DND-41 (cell line): ENCODE measurements at regions not wholly inside any gene's neighbourhood (a gene's known extent, or its start where the extent isn't known, plus 50 kb on each side); places are given as distances from the start of the nearest gene placed in this dataset.
"Not testable (repeated sequence)": the region's sequence is repeated elsewhere in the genome, so short reads cannot be mapped to it uniquely, and the experiment has no call there.

Experiments used
- ATAC-seq: fragments of 200-7000 bp; cut with Tn5 transposase; 3 replicates; pipeline ENCODE4 v1.9.1; 2021; ENCODE audit warnings: low read depth; ENCODE audit not compliant: insufficient read depth
- DNase-seq: peaks from one replicate; pipeline ENCODE4 v3.0.0-alpha.2; 2020
- H2AFZ ChIP-seq: 2 replicates; pipeline ENCODE4 v1.6.0; 2012; ENCODE audit warnings: low read depth, low read length
- H3K27ac ChIP-seq: 2 replicates; pipeline ENCODE4 v1.5.1; 2012; ENCODE audit warnings: low read length, inconsistent platforms
- H3K27me3 ChIP-seq: fragments of 200-600 bp; sonication (generic); 2 replicates; pipeline ENCODE4 v1.6.0; 2012; ENCODE audit warnings: low read length, mild to moderate bottlenecking, inconsistent platforms; ENCODE audit not compliant: insufficient read depth, poor library complexity
- H3K36me3 ChIP-seq: 2 replicates; pipeline ENCODE4 v1.5.1; 2012; ENCODE audit warnings: low read length, inconsistent platforms; ENCODE audit not compliant: insufficient read depth
- H3K4me1 ChIP-seq: 2 replicates; pipeline ENCODE4 v1.5.1; 2012; ENCODE audit warnings: mild to moderate bottlenecking, low read length; ENCODE audit not compliant: insufficient read depth
- H3K4me2 ChIP-seq: 2 replicates; pipeline ENCODE4 v1.6.0; 2012; ENCODE audit warnings: mild to moderate bottlenecking, moderate library complexity, low read length, inconsistent platforms; ENCODE audit not compliant: insufficient read depth
- H3K4me3 ChIP-seq, 2 experiments: fragments of 200-600 bp in 1 of 2; shearing (Covaris generic) in 1 of 2; 2 replicates each; pipeline ENCODE4 v1.5.1; 2012 to 2016; ENCODE audit warnings: inconsistent platforms in 2 of 2, low read length in 2 of 2, mild to moderate bottlenecking in 2 of 2, low read depth in 1 of 2, moderate library complexity in 1 of 2
- H3K79me2 ChIP-seq: 2 replicates; pipeline ENCODE4 v1.6.0; 2012; ENCODE audit warnings: low read length, inconsistent platforms; ENCODE audit not compliant: insufficient read depth
- H3K9ac ChIP-seq: 2 replicates; pipeline ENCODE4 v1.6.0; 2012; ENCODE audit warnings: low read depth, mild to moderate bottlenecking, inconsistent platforms, low read length, moderate library complexity
- H3K9me3 ChIP-seq: 2 replicates; pipeline ENCODE4 v1.5.1; 2012; ENCODE audit warnings: low read length, moderate library complexity, mild to moderate bottlenecking, inconsistent platforms; ENCODE audit not compliant: insufficient read depth, severe bottlenecking
- H4K20me1 ChIP-seq: 2 replicates; pipeline ENCODE4 v1.6.0; 2012; ENCODE audit warnings: low read length; ENCODE audit not compliant: insufficient read depth
- CTCF ChIP-seq: IDR thresholded peaks from 2 replicates; pipeline ENCODE4 v1.5.1; 2012; ENCODE audit warnings: borderline replicate concordance, low read length, moderate library complexity, mild to moderate bottlenecking; ENCODE audit not compliant: poor library complexity, severe bottlenecking; ENCODE audit errors: extremely low read depth
- EZH2 ChIP-seq: IDR thresholded peaks from 3 replicates; pipeline ENCODE4 v1.6.1; 2012; ENCODE audit warnings: borderline replicate concordance, low read depth, mild to moderate bottlenecking, moderate library complexity, low read length, inconsistent platforms; ENCODE audit not compliant: severe bottlenecking

- H3K27me3 ChIP-seq, H3K79me2 ChIP-seq, H3K9ac ChIP-seq, H3K4me3 ChIP-seq, H3K27ac ChIP-seq, H3K4me1 ChIP-seq, H2AFZ ChIP-seq, H3K9me3 ChIP-seq, DNase-seq, H3K4me2 ChIP-seq, H3K36me3 ChIP-seq, ATAC-seq, H4K20me1 ChIP-seq: not testable (repeated sequence)
These were observed 64.5 kb downstream of the UGT2B28 start for GRCh38 chr4:69344786-69345185.

DNA sequence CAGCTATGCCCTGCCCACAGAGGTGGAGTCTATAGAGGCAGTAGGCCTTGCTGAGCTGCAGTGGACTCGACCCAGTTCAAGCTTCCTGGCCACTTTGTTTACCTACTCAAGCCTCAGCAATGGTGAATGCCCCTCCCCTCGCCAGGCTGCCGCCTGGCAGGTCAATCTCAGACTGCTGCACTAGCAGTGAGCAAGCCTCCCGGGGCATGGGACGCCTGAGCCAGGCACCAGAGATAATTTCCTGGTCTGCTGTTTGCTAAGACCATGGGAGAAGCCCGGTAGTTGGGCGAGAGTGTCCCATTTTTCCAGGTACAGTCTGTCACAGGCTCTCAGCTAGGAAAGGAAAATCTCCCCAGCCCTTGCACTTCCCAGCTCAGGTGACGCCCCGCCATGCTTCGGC, 68.5 kb downstream of the UGT2B28 start:
- not testable (repeated sequence) for DNase-seq, H3K79me2 ChIP-seq, H3K9ac ChIP-seq, H2AFZ ChIP-seq, H4K20me1 ChIP-seq, H3K9me3 ChIP-seq, H3K36me3 ChIP-seq, H3K4me2 ChIP-seq, H3K4me1 ChIP-seq, H3K27me3 ChIP-seq, H3K4me3 ChIP-seq, H3K27ac ChIP-seq, ATAC-seq

GRCh38 chr4:69360271-69360670, 80.0 kb downstream of the UGT2B28 start:
- no peaks in the 10 kb centered on the region for H3K4me1 ChIP-seq
- no peak overlapping the region for H3K4me3 ChIP-seq
- TF ChIP-seq CTCF (no peak), EZH2 (no peak)
- no peak overlapping the region for H3K9ac ChIP-seq
- H3K79me2 ChIP-seq: no peaks in the 10 kb centered on the region
- no peaks in the 10 kb centered on the region for H4K20me1 ChIP-seq
- H3K36me3 ChIP-seq: no peaks in the 10 kb centered on the region
- no peak overlapping the region for H2AFZ ChIP-seq
- no peak overlapping the region for H3K27ac ChIP-seq
- no peaks in the 10 kb centered on the region for H3K9me3 ChIP-seq
- DNase-seq: no peak
- no peak for ATAC-seq
- no peak overlapping the region for H3K4me2 ChIP-seq
- no peaks in the 10 kb centered on the region for H3K27me3 ChIP-seq

DNA sequence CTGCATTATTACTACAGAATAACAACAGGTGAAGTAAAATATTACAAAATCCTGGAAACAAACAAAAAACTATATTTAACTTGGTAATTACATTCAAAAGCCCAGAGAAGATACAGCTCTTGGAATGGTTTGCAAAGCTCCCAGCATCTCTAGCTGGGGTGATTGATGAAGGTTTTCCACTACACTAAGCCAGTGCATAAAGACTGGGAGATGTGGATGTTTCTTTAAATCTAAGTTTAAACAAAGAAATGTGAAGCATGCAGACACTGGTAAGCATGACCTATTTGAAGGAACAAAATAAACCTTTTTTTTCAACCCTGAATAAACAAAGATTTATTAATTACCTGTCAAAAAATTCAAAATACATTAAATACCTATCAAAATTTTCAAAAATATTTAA, 80.5 kb downstream of the UGT2B28 start:
- not testable (repeated sequence) for ATAC-seq, H3K79me2 ChIP-seq, H3K36me3 ChIP-seq, H3K4me3 ChIP-seq, H3K4me2 ChIP-seq, H3K9ac ChIP-seq, H3K4me1 ChIP-seq, H4K20me1 ChIP-seq, H3K9me3 ChIP-seq, H2AFZ ChIP-seq, H3K27me3 ChIP-seq, H3K27ac ChIP-seq, DNase-seq

DNA sequence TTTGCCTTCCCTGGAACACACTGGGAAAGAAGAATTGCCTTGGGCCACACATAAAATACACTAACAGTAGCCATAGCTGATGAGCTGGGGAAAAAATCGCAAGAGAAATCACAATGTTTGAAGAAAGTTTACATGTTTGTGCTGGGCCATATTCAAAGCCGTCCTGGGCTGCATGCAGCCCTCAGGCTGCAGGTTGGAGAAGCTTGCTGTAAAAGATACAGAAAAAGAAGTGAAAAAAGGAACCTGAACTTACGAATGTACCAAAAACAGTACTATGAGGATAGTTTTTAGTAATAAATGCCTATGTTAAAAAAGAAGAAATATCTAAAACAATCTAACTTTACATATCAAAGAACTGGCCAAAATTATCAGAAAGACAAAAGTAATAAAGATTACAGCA, 82.1 kb downstream of the UGT2B28 start:
- no peak for TF ChIP-seq EZH2
- no peak for TF ChIP-seq CTCF
- Histone ChIP-seq H3K4me3 (no peak overlapping the region), H3K9ac (no peak overlapping the region), H3K4me2 (no peak overlapping the region), H3K27me3 (no peaks in the 10 kb centered on the region), H4K20me1 (no peaks in the 10 kb centered on the region), H3K36me3 (no peaks in the 10 kb centered on the region), H2AFZ (no peak overlapping the region), H3K27ac (no peak overlapping the region), H3K79me2 (no peaks in the 10 kb centered on the region), H3K9me3 (no peaks in the 10 kb centered on the region), H3K4me1 (no peaks in the 10 kb centered on the region)
- DNase-seq (no peak), ATAC-seq (no peak)

DNA sequence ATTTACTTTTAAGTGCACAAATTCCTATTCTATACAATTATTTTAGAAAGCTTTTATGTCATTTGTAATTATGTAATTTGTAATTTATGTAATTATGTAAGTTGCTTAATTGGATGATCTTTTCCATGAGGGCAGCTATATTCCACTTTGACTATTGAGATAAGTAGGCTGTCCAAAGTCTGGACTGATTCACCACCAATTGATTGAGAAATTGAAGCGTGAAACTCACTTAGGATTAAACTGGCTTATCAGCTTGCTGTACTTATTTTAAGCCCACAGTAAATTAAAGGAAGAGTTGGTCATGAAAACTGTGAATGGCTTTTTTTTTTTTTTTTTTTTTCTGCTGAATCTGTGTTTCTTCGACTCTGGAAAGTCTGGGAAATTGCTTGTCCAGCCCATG, 87.4 kb downstream of the UGT2B28 start:
- H3K9me3 ChIP-seq, H3K4me1 ChIP-seq, H3K4me2 ChIP-seq, H4K20me1 ChIP-seq, H3K9ac ChIP-seq, DNase-seq, H2AFZ ChIP-seq, H3K27ac ChIP-seq, ATAC-seq, H3K4me3 ChIP-seq, H3K79me2 ChIP-seq, H3K27me3 ChIP-seq, H3K36me3 ChIP-seq: not testable (repeated sequence)
